ENCODE measurements at regions not wholly inside any gene's neighbourhood (a gene's known extent, or its start where the extent isn't known, plus 50 kb on each side); places are given as distances from the start of the nearest gene placed in this dataset.

- TF ChIP-seq CTCF (IDR thresholded peaks at IDR 0.05 in 8 of 11, conservative IDR thresholded peaks at IDR 0.05 in 3 of 11), result no peak
- TF ChIP-seq POLR2A (IDR thresholded peaks at IDR 0.05), result no peak
- no peak for TF ChIP-seq POLR2AphosphoS5 (IDR thresholded peaks at IDR 0.05)
Observed at GRCh38 chr2:163974766-163975165, 239.0 kb upstream of the FIGN start.

Data from spleen (tissue), 7 donors.